22Rv1 (cell line): ENCODE measurements at regions not wholly inside any gene's neighbourhood (a gene's known extent, or its start where the extent isn't known, plus 50 kb on each side); places are given as distances from the start of the nearest gene placed in this dataset.

Source experiments
- CTCF ChIP-seq: fragments of 450-650 bp; IDR thresholded peaks from 2 replicates; pipeline ENCODE4 v1.5.1; 2017; ENCODE audit warnings: mild to moderate bottlenecking
- ZFX ChIP-seq: fragments of 450-650 bp; IDR thresholded peaks from 2 replicates; pipeline ENCODE4 v1.6.1; 2017; ENCODE audit warnings: antibody characterized with exemption, borderline replicate concordance

DNA sequence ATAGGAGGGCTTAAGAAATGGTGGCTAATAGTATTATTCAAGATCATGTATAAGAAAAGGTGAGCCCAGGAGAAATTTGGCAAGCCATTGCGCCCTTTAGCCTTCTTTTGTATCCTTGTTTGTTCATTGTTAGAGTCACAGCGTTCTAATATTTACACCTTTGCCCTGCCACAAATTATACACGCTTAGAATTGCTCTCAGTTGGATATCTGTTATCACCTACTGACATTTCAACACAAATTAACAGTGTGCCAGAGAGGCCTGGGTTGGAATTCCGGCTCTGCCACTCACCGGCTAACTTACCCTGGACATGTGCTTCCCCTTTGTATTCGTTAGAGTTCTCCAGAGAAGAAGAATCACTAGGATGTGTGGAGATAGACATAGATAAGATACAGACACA is 148.7 kb upstream of the KIT start:
- TF ChIP-seq CTCF (no peak), ZFX (no peak)
